ENCODE measurements at regions not wholly inside any gene's neighbourhood (a gene's known extent, or its start where the extent isn't known, plus 50 kb on each side); places are given as distances from the start of the nearest gene placed in this dataset.

DNA sequence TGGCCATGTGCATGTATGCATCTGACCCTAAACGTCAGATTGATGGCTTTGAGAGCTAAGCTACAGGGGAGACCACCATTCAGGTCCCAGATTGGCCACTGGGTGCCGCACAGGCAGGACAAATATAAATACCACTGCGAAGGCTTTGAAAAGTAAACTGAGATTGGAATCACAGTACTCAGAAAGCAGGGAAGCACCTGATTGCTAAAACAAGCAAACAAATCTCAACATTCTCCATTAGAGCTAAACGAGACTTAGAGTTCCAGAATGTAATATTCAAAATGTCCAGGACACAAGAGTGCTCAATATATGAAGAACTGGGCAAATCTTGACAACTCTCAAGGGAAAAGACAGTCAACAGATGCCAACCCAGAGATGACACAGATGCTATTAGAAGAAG lies 61.0 kb upstream of the GFPT2 start:
- TF ChIP-seq, protein P1, sequence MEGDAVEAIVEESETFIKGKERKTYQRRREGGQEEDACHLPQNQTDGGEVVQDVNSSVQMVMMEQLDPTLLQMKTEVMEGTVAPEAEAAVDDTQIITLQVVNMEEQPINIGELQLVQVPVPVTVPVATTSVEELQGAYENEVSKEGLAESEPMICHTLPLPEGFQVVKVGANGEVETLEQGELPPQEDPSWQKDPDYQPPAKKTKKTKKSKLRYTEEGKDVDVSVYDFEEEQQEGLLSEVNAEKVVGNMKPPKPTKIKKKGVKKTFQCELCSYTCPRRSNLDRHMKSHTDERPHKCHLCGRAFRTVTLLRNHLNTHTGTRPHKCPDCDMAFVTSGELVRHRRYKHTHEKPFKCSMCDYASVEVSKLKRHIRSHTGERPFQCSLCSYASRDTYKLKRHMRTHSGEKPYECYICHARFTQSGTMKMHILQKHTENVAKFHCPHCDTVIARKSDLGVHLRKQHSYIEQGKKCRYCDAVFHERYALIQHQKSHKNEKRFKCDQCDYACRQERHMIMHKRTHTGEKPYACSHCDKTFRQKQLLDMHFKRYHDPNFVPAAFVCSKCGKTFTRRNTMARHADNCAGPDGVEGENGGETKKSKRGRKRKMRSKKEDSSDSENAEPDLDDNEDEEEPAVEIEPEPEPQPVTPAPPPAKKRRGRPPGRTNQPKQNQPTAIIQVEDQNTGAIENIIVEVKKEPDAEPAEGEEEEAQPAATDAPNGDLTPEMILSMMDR (IDR thresholded peaks at IDR 0.05) = no peak
- TF ChIP-seq POLR2AphosphoS5 (IDR thresholded peaks at IDR 0.05) = no peak
- TF ChIP-seq POLR2A (IDR thresholded peaks at IDR 0.05) = no peak
